B cell (primary cell): ENCODE measurements at regions not wholly inside any gene's neighbourhood (a gene's known extent, or its start where the extent isn't known, plus 50 kb on each side); places are given as distances from the start of the nearest gene placed in this dataset.

Experiments
- EZH2 ChIP-seq: IDR thresholded peaks from 2 replicates; pipeline ENCODE4 v1.6.1; 2012; ENCODE audit warnings: borderline replicate concordance, low read depth, mild to moderate bottlenecking, moderate library complexity, low read length; ENCODE audit not compliant: insufficient read depth, poor library complexity, severe bottlenecking
- TF ChIP-seq, protein P1 (sequence below): fragments of 200-600 bp; IDR thresholded peaks from one replicate; pipeline ENCODE4 v1.8.0; 2022; ENCODE audit warnings: antibody characterized with exemption, mild to moderate bottlenecking

DNA sequence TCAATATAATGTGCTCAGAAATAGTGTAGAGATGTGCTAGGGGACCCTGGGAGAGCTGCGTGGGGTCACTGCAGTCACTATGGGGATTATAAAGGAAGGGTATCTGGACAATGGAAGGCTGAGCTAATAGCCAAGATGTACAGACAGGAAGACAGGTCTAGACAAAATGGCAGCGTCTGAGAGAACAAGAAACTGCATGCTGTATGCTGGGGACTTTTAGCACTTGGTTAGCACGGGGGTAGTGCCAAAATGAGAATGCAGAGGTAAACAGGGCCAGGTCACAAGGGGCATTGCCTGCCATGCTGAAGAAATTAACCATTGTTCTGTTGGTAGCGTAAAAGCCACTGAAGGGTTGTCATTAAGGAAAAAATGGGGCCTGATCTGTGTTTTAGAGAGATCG lies 308.2 kb downstream of the EMP1 start:
- no peak for TF ChIP-seq EZH2
- TF ChIP-seq, protein P1, sequence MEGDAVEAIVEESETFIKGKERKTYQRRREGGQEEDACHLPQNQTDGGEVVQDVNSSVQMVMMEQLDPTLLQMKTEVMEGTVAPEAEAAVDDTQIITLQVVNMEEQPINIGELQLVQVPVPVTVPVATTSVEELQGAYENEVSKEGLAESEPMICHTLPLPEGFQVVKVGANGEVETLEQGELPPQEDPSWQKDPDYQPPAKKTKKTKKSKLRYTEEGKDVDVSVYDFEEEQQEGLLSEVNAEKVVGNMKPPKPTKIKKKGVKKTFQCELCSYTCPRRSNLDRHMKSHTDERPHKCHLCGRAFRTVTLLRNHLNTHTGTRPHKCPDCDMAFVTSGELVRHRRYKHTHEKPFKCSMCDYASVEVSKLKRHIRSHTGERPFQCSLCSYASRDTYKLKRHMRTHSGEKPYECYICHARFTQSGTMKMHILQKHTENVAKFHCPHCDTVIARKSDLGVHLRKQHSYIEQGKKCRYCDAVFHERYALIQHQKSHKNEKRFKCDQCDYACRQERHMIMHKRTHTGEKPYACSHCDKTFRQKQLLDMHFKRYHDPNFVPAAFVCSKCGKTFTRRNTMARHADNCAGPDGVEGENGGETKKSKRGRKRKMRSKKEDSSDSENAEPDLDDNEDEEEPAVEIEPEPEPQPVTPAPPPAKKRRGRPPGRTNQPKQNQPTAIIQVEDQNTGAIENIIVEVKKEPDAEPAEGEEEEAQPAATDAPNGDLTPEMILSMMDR: no peak
